ENCODE measurements at regions not wholly inside any gene's neighbourhood (a gene's known extent, or its start where the extent isn't known, plus 50 kb on each side); places are given as distances from the start of the nearest gene placed in this dataset.

DNA sequence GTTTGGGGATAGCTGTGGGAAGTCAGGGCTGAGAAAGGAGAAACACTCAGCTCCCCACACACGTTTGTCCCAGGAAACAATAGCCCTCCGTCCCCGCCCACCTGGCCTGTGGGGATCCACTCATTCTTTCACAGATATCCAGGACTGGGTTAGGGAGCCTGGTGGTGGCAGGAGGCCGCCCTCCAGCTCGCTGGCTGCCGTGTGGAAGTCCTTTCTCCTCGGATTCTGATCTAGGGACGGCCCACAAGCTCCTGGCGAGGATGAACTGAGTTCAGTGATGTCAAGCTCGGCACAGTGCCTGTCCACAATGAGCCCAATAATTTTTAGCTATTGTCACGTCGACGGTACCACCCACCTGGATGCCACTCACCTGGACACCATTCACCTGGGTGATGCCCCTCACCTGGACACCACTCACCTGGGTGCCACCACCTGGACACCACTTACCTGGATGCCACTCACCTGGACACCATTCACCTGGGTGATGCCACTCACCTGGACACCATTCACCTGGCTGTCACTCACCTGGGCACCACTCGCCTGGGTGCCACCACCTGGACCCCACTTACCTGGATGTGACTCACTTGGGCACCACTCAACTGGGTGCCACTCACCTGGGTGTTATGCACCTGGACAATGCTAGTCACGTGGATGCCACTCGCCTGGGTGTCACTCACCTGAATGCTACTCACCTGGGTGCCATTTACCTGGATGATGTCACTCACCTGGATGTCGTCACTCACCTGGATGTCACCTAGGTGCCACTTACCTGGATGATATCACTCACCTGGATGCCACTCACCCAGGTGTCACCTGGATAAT lies 172.5 kb upstream of the FOXF1 start:
- Histone ChIP-seq H3K9me3 (ENCODE audit: control insufficient read depth, insufficient read depth, low read depth, low read length) (no peaks in the 10 kb centered on the region), H3K4me3 (ENCODE audit: low read depth in 2 of 2, low read length in 2 of 2) (no peak overlapping the region), H3K4me1 (ENCODE audit: control insufficient read depth, insufficient read depth, low read length) (no peaks in the 10 kb centered on the region), H3K27me3 (ENCODE audit: control insufficient read depth, insufficient read depth, low read length) (peaks cover 3% of the 10 kb centered on the region; the same call in 1 of the 2 replicates), H3K27ac (ENCODE audit: low read length) (no peak overlapping the region), H3K36me3 (ENCODE audit: control insufficient read depth, insufficient read depth, low read length) (no peaks in the 10 kb centered on the region)
- in situ Hi-C loops (cut with HindIII; ENCODE audit: low pct_unique_long_range_greater_than_20kb, low sequenced_read_pairs): no loop called here
- no peak for DNase-seq (ENCODE audit: low read depth, low spot score)
- no TSS peak for BruUV-seq (replicated peaks)
- no peak for ATAC-seq
- ChIA-PET CTCF (no interaction called here), POLR2A (no interaction called here)
- intact Hi-C loops (cut with micrococcal nuclease; ENCODE audit: unreplicated experiment): no loop called here
- no peak for TF ChIP-seq POLR2AphosphoS5 (IDR thresholded peaks at IDR 0.05; ENCODE audit: low read depth, low read length)
- no peak for TF ChIP-seq CTCF (IDR thresholded peaks at IDR 0.05)
- TF ChIP-seq REST (IDR thresholded peaks at IDR 0.05; ENCODE audit: insufficient read depth in 1 of 2, low read depth in 2 of 2, low read length in 1 of 2): no peak
- no peak for TF ChIP-seq TCF7L2 (IDR thresholded peaks at IDR 0.05; ENCODE audit: low read depth, low read length)
- no peak for TF ChIP-seq SIN3A (IDR thresholded peaks at IDR 0.05; ENCODE audit: borderline replicate concordance, insufficient read depth, low read depth, low read length)

- no peak overlapping the region for H3K4me3 ChIP-seq (ENCODE audit: low read depth in 2 of 2, low read length in 2 of 2)
- in situ Hi-C loops (cut with HindIII; ENCODE audit: low pct_unique_long_range_greater_than_20kb, low sequenced_read_pairs) (no loop called here), intact Hi-C loops (cut with micrococcal nuclease; ENCODE audit: unreplicated experiment) (no loop called here)
- H3K27ac ChIP-seq (ENCODE audit: low read length): no peak overlapping the region
- no peaks in the 10 kb centered on the region for H3K9me3 ChIP-seq (ENCODE audit: control insufficient read depth, insufficient read depth, low read depth, low read length)
- BruUV-seq (replicated peaks): no TSS peak
- DNase-seq (ENCODE audit: low read depth, low spot score) (no peak), ATAC-seq (no peak)
- H3K36me3 ChIP-seq (ENCODE audit: control insufficient read depth, insufficient read depth, low read length): no peaks in the 10 kb centered on the region
- no peaks in the 10 kb centered on the region; the same call in 1 of the 2 replicates for H3K27me3 ChIP-seq (ENCODE audit: control insufficient read depth, insufficient read depth, low read length)
- ChIA-PET CTCF (no interaction called here), POLR2A (no interaction called here)
- no peak for TF ChIP-seq POLR2AphosphoS5 (IDR thresholded peaks at IDR 0.05; ENCODE audit: low read depth, low read length)
- H3K4me1 ChIP-seq (ENCODE audit: control insufficient read depth, insufficient read depth, low read length): no peaks in the 10 kb centered on the region
Measured at GRCh38 chr16:86338403-86339115, 171.8 kb upstream of the FOXF1 start.

Measured in Panc1 (cell line).